Sigmoid colon (tissue), 4 donors: ENCODE measurements at regions not wholly inside any gene's neighbourhood (a gene's known extent, or its start where the extent isn't known, plus 50 kb on each side); places are given as distances from the start of the nearest gene placed in this dataset.

Source experiments
- CTCF ChIP-seq, 4 experiments: fragments of 450-650 bp in 3 of 4; fragments of 200-600 bp in 1 of 4; IDR thresholded peaks; one replicate each; pipeline ENCODE4 v1.5.1; 2016 to 2019; ENCODE audit warnings: antibody characterized with exemption in 4 of 4, mild to moderate bottlenecking in 3 of 4, moderate library complexity in 2 of 4
- POLR2A ChIP-seq, 2 donors: fragments of 450-650 bp; IDR thresholded peaks; one replicate each; pipeline ENCODE4 v1.6.1; 2016; ENCODE audit warnings: antibody characterized with exemption in 2 of 2, mild to moderate bottlenecking in 2 of 2, moderate library complexity in 2 of 2
- POLR2AphosphoS5 ChIP-seq, 4 donors: sonication (generic); formaldehyde crosslinking; IDR thresholded peaks; one replicate each; pipeline ENCODE4 v1.6.1; 2017; ENCODE audit warnings: antibody characterized with exemption in 4 of 4

GRCh38 chr10:21010615-21011014, 113.5 kb upstream of the NEBL start:
- TF ChIP-seq CTCF (IDR thresholded peaks at IDR 0.05) (no peak), POLR2AphosphoS5 (IDR thresholded peaks at IDR 0.05) (no peak), POLR2A (IDR thresholded peaks at IDR 0.05) (no peak)
